Gastrocnemius medialis (tissue), 4 donors: ENCODE measurements at regions not wholly inside any gene's neighbourhood (a gene's known extent, or its start where the extent isn't known, plus 50 kb on each side); places are given as distances from the start of the nearest gene placed in this dataset.
"Not testable (repeated sequence)": the region's sequence is repeated elsewhere in the genome, so short reads cannot be mapped to it uniquely, and the experiment has no call there.

ENCODE experiments used
- ATAC-seq, 2 donors: fragments of 150-250 bp; one replicate each; pipeline ENCODE4 v1.9.1; 2016
- DNase-seq, 2 donors: peaks; one replicate each; pipeline ENCODE4 v3.0.0-alpha.2; 2019
- H3K27ac ChIP-seq, 4 donors: fragments of 200-600 bp; sonication (generic); 1 replicate in 1 of 4; 2 replicates in 3 of 4; pipeline ENCODE4 v1.5.1; 2016 to 2018; ENCODE audit warnings: mild to moderate bottlenecking in 2 of 4, moderate library complexity in 1 of 4
- H3K27me3 ChIP-seq, 3 donors: fragments of 200-600 bp; sonication (generic) in 2 of 3; 1 replicate in 1 of 3; 2 replicates in 2 of 3; pipeline versions ENCODE4 v1.5.1 to v1.6.0; 2016 to 2019; ENCODE audit warnings: mild to moderate bottlenecking in 1 of 3, moderate library complexity in 1 of 3
- H3K36me3 ChIP-seq, 2 donors: fragments of 200-600 bp; sonication (generic) in 1 of 2; one replicate each; pipeline ENCODE4 v1.5.1; 2017 to 2018
- H3K4me1 ChIP-seq, 2 donors: fragments of 200-600 bp; sonication (generic) in 1 of 2; one replicate each; pipeline ENCODE4 v1.5.1; 2016 to 2017; ENCODE audit warnings: mild to moderate bottlenecking in 2 of 2
- H3K4me3 ChIP-seq, 4 donors: fragments of 200-600 bp; sonication (generic) in 3 of 4; 1 replicate in 1 of 4; 2 replicates in 3 of 4; pipeline ENCODE4 v1.5.1; 2016 to 2019; ENCODE audit warnings: mild to moderate bottlenecking in 2 of 4
- H3K9me3 ChIP-seq, 3 donors: fragments of 200-600 bp; sonication (generic) in 2 of 3; 1 replicate in 1 of 3; 2 replicates in 2 of 3; pipeline ENCODE4 v1.5.1; 2016 to 2019
- CTCF ChIP-seq, 5 experiments: fragments of 450-650 bp in 3 of 5; fragments of 200-600 bp in 2 of 5; sonication (generic) in 2 of 5; IDR thresholded peaks in 4 of 5; conservative IDR thresholded peaks in 1 of 5; 1 replicate in 4 of 5; 2 replicates in 1 of 5; pipeline ENCODE4 v1.5.1; 2016 to 2019; ENCODE audit warnings: antibody characterized with exemption in 5 of 5, mild to moderate bottlenecking in 3 of 5, moderate library complexity in 3 of 5
- POLR2A ChIP-seq, 2 donors: fragments of 450-650 bp; IDR thresholded peaks; one replicate each; pipeline ENCODE4 v1.6.1; 2017; ENCODE audit warnings: antibody characterized with exemption in 2 of 2, mild to moderate bottlenecking in 2 of 2, moderate library complexity in 2 of 2
- in situ Hi-C, 4 donors: fragments of 200-750 bp; cut with MboI; loops; one replicate each; pipeline versions ENCODE4 v1.15.0 to v1.8.0; 2017; ENCODE audit warnings: low sequenced_read_pairs in 4 of 4
- intact Hi-C: fragments of 100-400 bp; cut with DNase I; formaldehyde crosslinking; loops from one replicate; pipeline ENCODE4 v1.15.1; 2023; ENCODE audit warnings: low total_unique reads

GRCh38 chr5:96112703-96113102 lies 151.1 kb upstream of the ELL2 start:
- Histone ChIP-seq H3K9me3 (no peaks in the 10 kb centered on the region), H3K27ac (no peak overlapping the region), H3K4me3 (no peak overlapping the region), H3K27me3 (no peaks in the 10 kb centered on the region), H3K36me3 (no peaks in the 10 kb centered on the region), H3K4me1 (no peaks in the 10 kb centered on the region)
- in situ Hi-C loops, result no loop called here
- no peak for DNase-seq
- intact Hi-C loops, result no loop called here
- TF ChIP-seq CTCF (IDR thresholded peaks at IDR 0.05 in 4 of 5, conservative IDR thresholded peaks at IDR 0.05 in 1 of 5), result no peak
- no peak for TF ChIP-seq POLR2A (IDR thresholded peaks at IDR 0.05)
- no peak for ATAC-seq

GRCh38 chr5:96112123-96112670 lies 150.5 kb upstream of the ELL2 start:
- no peaks in the 10 kb centered on the region for H3K27me3 ChIP-seq
- in situ Hi-C loops, result no loop called here
- no peak for ATAC-seq
- no peaks in the 10 kb centered on the region for H3K4me1 ChIP-seq
- H3K36me3 ChIP-seq, result no peaks in the 10 kb centered on the region
- intact Hi-C loops, result no loop called here
- H3K27ac ChIP-seq, result no peak overlapping the region
- H3K4me3 ChIP-seq, result no peak overlapping the region
- TF ChIP-seq POLR2A (IDR thresholded peaks at IDR 0.05) (no peak), CTCF (IDR thresholded peaks at IDR 0.05 in 4 of 5, conservative IDR thresholded peaks at IDR 0.05 in 1 of 5) (no peak)
- no peak for DNase-seq
- no peaks in the 10 kb centered on the region for H3K9me3 ChIP-seq

GRCh38 chr5:96111080-96111756 lies 149.6 kb upstream of the ELL2 start:
- H3K36me3 ChIP-seq, result no peaks in the 10 kb centered on the region
- no peaks in the 10 kb centered on the region for H3K27me3 ChIP-seq
- TF ChIP-seq CTCF (IDR thresholded peaks at IDR 0.05 in 4 of 5, conservative IDR thresholded peaks at IDR 0.05 in 1 of 5), result no peak
- no peak for TF ChIP-seq POLR2A (IDR thresholded peaks at IDR 0.05)
- H3K4me1 ChIP-seq, result no peaks in the 10 kb centered on the region
- H3K27ac ChIP-seq, result no peak overlapping the region
- intact Hi-C loops (no loop called here), in situ Hi-C loops (no loop called here)
- no peak for DNase-seq
- H3K9me3 ChIP-seq, result no peaks in the 10 kb centered on the region
- H3K4me3 ChIP-seq, result no peak overlapping the region
- no peak for ATAC-seq

- TF ChIP-seq CTCF (IDR thresholded peaks at IDR 0.05 in 4 of 5, conservative IDR thresholded peaks at IDR 0.05 in 1 of 5) (no peak), POLR2A (IDR thresholded peaks at IDR 0.05) (no peak)
Measured at GRCh38 chr5:96110300-96110699, 148.6 kb upstream of the ELL2 start.

GRCh38 chr5:96108629-96109028 lies 147.0 kb upstream of the ELL2 start:
- ATAC-seq, H3K4me3 ChIP-seq, H3K9me3 ChIP-seq, H3K4me1 ChIP-seq, in situ Hi-C loops, DNase-seq, H3K36me3 ChIP-seq, H3K27ac ChIP-seq, intact Hi-C loops, H3K27me3 ChIP-seq: not testable (repeated sequence)

More at GRCh38 chr5:96110300-96110699, 148.6 kb upstream of the ELL2 start:
- ATAC-seq, result no peak
- no peak for DNase-seq
- Histone ChIP-seq H3K27ac (no peak overlapping the region), H3K36me3 (no peaks in the 10 kb centered on the region), H3K9me3 (no peaks in the 10 kb centered on the region), H3K27me3 (no peaks in the 10 kb centered on the region), H3K4me1 (no peaks in the 10 kb centered on the region), H3K4me3 (no peak overlapping the region)
- in situ Hi-C loops, result no loop called here
- intact Hi-C loops, result no loop called here

- H3K36me3 ChIP-seq, in situ Hi-C loops, intact Hi-C loops: not testable (repeated sequence)
Measured at GRCh38 chr5:96103829-96104228, 142.2 kb upstream of the ELL2 start.

More at GRCh38 chr5:96103829-96104228, 142.2 kb upstream of the ELL2 start:
- not testable (repeated sequence) for H3K4me3 ChIP-seq, ATAC-seq, H3K9me3 ChIP-seq, H3K4me1 ChIP-seq, DNase-seq, H3K27me3 ChIP-seq, H3K27ac ChIP-seq
